ENCODE measurements at regions not wholly inside any gene's neighbourhood (a gene's known extent, or its start where the extent isn't known, plus 50 kb on each side); places are given as distances from the start of the nearest gene placed in this dataset.

DNA sequence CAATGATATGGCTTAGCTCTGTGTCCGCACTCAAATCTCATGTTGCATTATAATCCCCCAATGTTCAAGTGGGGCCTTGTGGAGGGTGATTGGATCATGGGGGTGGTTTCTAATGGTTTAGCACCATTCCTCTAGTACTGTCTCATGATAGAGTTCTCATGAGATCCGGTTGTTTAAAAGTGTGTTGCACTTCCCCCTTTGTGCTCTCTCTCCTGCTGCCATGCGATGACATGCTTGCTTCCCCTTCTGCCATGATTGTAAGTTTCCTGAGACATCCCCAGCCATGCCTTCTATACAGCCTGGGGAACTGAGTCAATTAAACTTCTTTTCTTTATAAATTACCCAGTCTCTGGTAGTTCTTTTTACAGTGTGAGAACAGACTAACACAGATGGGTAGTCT is 427.1 kb downstream of the CHSY3 start:
- H4K20me1 ChIP-seq (ENCODE audit: low read depth): no peaks in the 10 kb centered on the region
- no peaks in the 10 kb centered on the region for H3K9me3 ChIP-seq (ENCODE audit: low read depth)
- H3K4me3 ChIP-seq: no peak overlapping the region
- DNase-seq (ENCODE audit: low spot score): no peak
- no peak overlapping the region for H3K4me2 ChIP-seq
- H3K27ac ChIP-seq: no peak overlapping the region
- H2AFZ ChIP-seq (replicated peaks): no peak overlapping the region
- H3K27me3 ChIP-seq: no peaks in the 10 kb centered on the region
- Mint-ChIP-seq H3K36me3 (no peaks in the 10 kb centered on the region), H3K4me3 (no peak overlapping the region), H3K4me1 (no peaks in the 10 kb centered on the region), H3K9me3 (peaks cover 6% of the 10 kb centered on the region), H3K27ac (no peak overlapping the region), H3K27me3 (ENCODE audit: insufficient read depth, low read depth) (no peaks in the 10 kb centered on the region)
- TF ChIP-seq EZH2 (IDR thresholded peaks at IDR 0.05): no peak
- no peak for TF ChIP-seq EZH2phosphoT487 (IDR thresholded peaks at IDR 0.05)
- no peaks in the 10 kb centered on the region for H3F3A ChIP-seq (ENCODE audit: low read depth)
- H3K36me3 ChIP-seq: no peaks in the 10 kb centered on the region
- no peak overlapping the region for H3K9ac ChIP-seq
- no peaks in the 10 kb centered on the region for H3K79me2 ChIP-seq (ENCODE audit: low read depth)
- H3K4me1 ChIP-seq: no peaks in the 10 kb centered on the region

DNA sequence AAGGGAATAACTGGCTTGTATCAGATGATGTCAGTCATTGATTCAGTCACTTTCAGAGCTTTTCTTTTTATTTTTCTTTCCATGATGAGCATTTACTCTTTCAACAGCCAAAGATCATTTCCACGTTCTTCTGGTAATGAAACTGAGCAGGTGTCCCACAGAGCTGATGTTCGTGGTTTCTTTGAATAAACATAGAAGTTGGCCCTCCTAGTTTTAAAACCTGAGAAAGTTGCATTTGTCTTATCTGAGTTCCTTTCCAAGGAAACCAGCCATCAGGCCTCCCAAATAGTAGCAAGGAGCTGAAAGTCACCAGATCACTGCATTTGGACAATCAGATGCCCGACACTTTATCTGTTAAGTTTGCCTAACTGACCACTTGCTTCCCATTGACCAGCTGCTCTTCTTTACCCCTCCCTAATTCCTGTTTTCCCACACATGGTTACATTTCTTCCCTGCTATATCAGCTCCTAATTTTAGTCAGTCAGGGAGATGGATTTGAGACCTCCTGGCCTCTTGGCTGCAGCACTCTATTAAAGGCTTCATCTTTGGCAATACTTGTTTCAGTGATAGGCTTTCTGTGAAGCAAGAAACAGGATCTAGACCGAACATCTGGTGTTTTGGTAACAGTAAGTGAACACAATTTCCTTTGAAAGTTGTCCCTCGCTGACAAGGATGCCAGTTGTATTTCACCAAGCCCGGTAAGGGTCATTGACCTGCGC is 420.8 kb downstream of the CHSY3 start:
- Histone ChIP-seq H3K27me3 (no peaks in the 10 kb centered on the region), H3K27ac (no peak overlapping the region), H3K4me1 (no peaks in the 10 kb centered on the region), H4K20me1 (ENCODE audit: low read depth) (no peaks in the 10 kb centered on the region), H3K9me3 (ENCODE audit: low read depth) (no peaks in the 10 kb centered on the region), H3K79me2 (ENCODE audit: low read depth) (no peaks in the 10 kb centered on the region), H2AFZ (replicated peaks) (no peak overlapping the region), H3K9ac (no peak overlapping the region), H3K4me2 (no peak overlapping the region), H3K4me3 (no peak overlapping the region), H3F3A (ENCODE audit: low read depth) (no peaks in the 10 kb centered on the region), H3K36me3 (no peaks in the 10 kb centered on the region)
- H3K27ac Mint-ChIP-seq: no peak overlapping the region
- no peaks in the 10 kb centered on the region for H3K4me1 Mint-ChIP-seq
- no peak for DNase-seq (ENCODE audit: low spot score)
- H3K27me3 Mint-ChIP-seq (ENCODE audit: insufficient read depth, low read depth): no peaks in the 10 kb centered on the region
- H3K4me3 Mint-ChIP-seq: no peak overlapping the region
- no peaks in the 10 kb centered on the region for H3K36me3 Mint-ChIP-seq
- no peaks in the 10 kb centered on the region for H3K9me3 Mint-ChIP-seq
- TF ChIP-seq EZH2phosphoT487 (IDR thresholded peaks at IDR 0.05) (no peak), EZH2 (IDR thresholded peaks at IDR 0.05) (no peak)
- TF ChIP-seq, protein P1, sequence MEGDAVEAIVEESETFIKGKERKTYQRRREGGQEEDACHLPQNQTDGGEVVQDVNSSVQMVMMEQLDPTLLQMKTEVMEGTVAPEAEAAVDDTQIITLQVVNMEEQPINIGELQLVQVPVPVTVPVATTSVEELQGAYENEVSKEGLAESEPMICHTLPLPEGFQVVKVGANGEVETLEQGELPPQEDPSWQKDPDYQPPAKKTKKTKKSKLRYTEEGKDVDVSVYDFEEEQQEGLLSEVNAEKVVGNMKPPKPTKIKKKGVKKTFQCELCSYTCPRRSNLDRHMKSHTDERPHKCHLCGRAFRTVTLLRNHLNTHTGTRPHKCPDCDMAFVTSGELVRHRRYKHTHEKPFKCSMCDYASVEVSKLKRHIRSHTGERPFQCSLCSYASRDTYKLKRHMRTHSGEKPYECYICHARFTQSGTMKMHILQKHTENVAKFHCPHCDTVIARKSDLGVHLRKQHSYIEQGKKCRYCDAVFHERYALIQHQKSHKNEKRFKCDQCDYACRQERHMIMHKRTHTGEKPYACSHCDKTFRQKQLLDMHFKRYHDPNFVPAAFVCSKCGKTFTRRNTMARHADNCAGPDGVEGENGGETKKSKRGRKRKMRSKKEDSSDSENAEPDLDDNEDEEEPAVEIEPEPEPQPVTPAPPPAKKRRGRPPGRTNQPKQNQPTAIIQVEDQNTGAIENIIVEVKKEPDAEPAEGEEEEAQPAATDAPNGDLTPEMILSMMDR (IDR thresholded peaks at IDR 0.05): no peak

DNA sequence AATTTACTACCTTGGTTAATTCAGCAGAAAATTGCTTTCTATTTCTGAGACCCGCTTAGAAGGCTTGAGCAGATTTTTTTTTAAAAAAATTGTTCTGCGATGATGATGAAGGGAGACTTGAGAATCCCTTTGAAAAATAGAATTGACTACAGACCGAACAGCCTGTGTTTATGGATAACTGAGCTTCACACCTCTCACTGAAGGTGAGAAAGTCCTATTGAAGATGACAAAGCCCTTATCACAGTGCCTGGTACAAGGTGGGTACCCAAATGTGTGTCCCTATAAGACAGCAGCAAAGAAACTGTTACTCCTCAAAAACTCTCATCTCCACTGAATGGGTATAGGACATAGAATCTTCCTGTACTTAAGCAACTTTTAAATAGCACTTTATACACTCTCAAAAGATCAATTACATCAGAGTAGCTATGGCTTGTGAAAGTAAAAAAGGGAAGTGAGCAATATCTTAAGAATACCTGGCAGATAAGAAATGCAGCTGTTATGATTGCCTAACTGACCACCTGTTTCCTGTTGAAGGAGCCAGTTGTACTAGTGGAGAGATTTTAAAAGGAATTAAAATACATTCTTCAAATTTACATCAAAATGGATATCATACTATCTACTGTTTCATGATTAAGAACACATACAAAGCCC is 419.7 kb downstream of the CHSY3 start:
- Mint-ChIP-seq H3K27ac (no peak overlapping the region), H3K4me1 (no peaks in the 10 kb centered on the region), H3K4me3 (no peak overlapping the region), H3K36me3 (no peaks in the 10 kb centered on the region), H3K27me3 (ENCODE audit: insufficient read depth, low read depth) (no peaks in the 10 kb centered on the region), H3K9me3 (no peaks in the 10 kb centered on the region)
- Histone ChIP-seq H3F3A (ENCODE audit: low read depth) (no peaks in the 10 kb centered on the region), H3K36me3 (no peaks in the 10 kb centered on the region), H3K9me3 (ENCODE audit: low read depth) (no peaks in the 10 kb centered on the region), H3K27me3 (no peaks in the 10 kb centered on the region), H4K20me1 (ENCODE audit: low read depth) (no peaks in the 10 kb centered on the region), H3K4me2 (no peak overlapping the region), H3K27ac (no peak overlapping the region), H2AFZ (replicated peaks) (no peak overlapping the region), H3K9ac (no peak overlapping the region), H3K4me1 (no peaks in the 10 kb centered on the region), H3K79me2 (ENCODE audit: low read depth) (no peaks in the 10 kb centered on the region), H3K4me3 (no peak overlapping the region)
- no peak for TF ChIP-seq EZH2 (IDR thresholded peaks at IDR 0.05)
- no peak for TF ChIP-seq EZH2phosphoT487 (IDR thresholded peaks at IDR 0.05)
- TF ChIP-seq, protein P1 (IDR thresholded peaks at IDR 0.05): no peak
- no peak for DNase-seq (ENCODE audit: low spot score)

DNA sequence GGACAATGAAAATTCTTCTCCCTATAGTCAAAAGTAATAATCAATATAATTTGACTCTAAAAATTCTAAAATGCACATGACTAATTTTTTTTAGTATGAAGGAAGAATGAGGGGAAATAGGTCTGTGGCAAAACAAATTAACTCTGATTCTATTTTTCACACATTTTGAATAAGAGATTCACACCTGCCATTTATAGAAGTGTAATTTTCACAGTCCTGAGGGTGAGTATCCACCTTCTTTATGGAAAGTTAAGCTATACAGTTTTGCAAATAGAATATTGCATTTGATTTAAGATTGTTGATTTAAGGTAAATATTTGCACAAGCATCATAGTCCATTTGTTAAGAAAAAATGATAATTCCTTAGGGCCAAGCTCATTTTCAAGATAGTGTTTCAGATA is 417.7 kb downstream of the CHSY3 start:
- H3K4me2 ChIP-seq: no peak overlapping the region
- H3K4me3 Mint-ChIP-seq: no peak overlapping the region

More for the DNA sequence above, 417.7 kb downstream of the CHSY3 start:
- H3K27me3 ChIP-seq: no peaks in the 10 kb centered on the region
- H3K9me3 ChIP-seq (ENCODE audit: low read depth): no peaks in the 10 kb centered on the region
- no peak overlapping the region for H3K9ac ChIP-seq
- H3K4me1 ChIP-seq: peaks cover 8% of the 10 kb centered on the region
- Mint-ChIP-seq H3K27ac (no peak overlapping the region), H3K9me3 (no peaks in the 10 kb centered on the region), H3K4me1 (peaks cover 6% of the 10 kb centered on the region), H3K27me3 (ENCODE audit: insufficient read depth, low read depth) (no peaks in the 10 kb centered on the region), H3K36me3 (no peaks in the 10 kb centered on the region)
- TF ChIP-seq EZH2 (IDR thresholded peaks at IDR 0.05) (no peak), EZH2phosphoT487 (IDR thresholded peaks at IDR 0.05) (no peak)
- TF ChIP-seq, protein P1 (IDR thresholded peaks at IDR 0.05): no peak
- no peak for DNase-seq (ENCODE audit: low spot score)
- H3K79me2 ChIP-seq (ENCODE audit: low read depth): no peaks in the 10 kb centered on the region
- peaks cover 9% of the 10 kb centered on the region for H3F3A ChIP-seq (ENCODE audit: low read depth)
- no peak overlapping the region for H2AFZ ChIP-seq (replicated peaks)
- H3K4me3 ChIP-seq: no peak overlapping the region
- H3K27ac ChIP-seq: no peak overlapping the region
- no peaks in the 10 kb centered on the region for H4K20me1 ChIP-seq (ENCODE audit: low read depth)
- no peaks in the 10 kb centered on the region for H3K36me3 ChIP-seq

Data from neural progenitor cell (in vitro differentiated cells).